K562 (cell line): ENCODE measurements at regions not wholly inside any gene's neighbourhood (a gene's known extent, or its start where the extent isn't known, plus 50 kb on each side); places are given as distances from the start of the nearest gene placed in this dataset.

ENCODE experiments used
- ATAC-seq: fragments of 200-7000 bp; cut with Tn5 transposase; 3 replicates; pipeline ENCODE4 v1.9.1; 2020; ENCODE audit warnings: moderate library complexity
- BruUV-seq: library from RNA; stranded (reverse); fragments of 400-500 nt; replicated peaks from 2 replicates; lab custom pipeline; 2021; lab: Mats Ljungman, UMichigan
- CTCF ChIA-PET: fragments of 300-600 bp; formaldehyde crosslinking; extraction: SDS; loops from one replicate; lab custom pipeline; 2021; ENCODE audit warnings: low intra/inter-chr PET ratio; lab: Yijun Ruan, JAX
- POLR2A ChIA-PET: fragments of 300-600, 350-650 bp; sonication (Branson Sonifier 250); formaldehyde crosslinking; extraction: SDS; loops from one replicate; lab custom pipeline; 2021; ENCODE audit warnings: antibody characterized with exemption, inconsistent platforms; lab: Yijun Ruan, JAX
- DNase-seq, 4 experiments: peaks; one replicate each; pipeline versions ENCODE4 v3.0.0 to v3.0.0-alpha.2; 2011 to 2018; ENCODE audit warnings: low spot score in 3 of 4, mixed read lengths in 3 of 4; ENCODE audit errors: extremely low read depth in 1 of 4
- FAIRE-seq: peaks from 2 replicates; lab custom pipeline; 2011; peaks lifted over from hg19 to GRCh38; lab: Jason Lieb, UNC
- H2AFZ ChIP-seq: 2 replicates; pipeline ENCODE4 v1.6.0; 2011; ENCODE audit warnings: low read depth, low read length, control low read depth, inconsistent platforms
- H3K27ac ChIP-seq: fragments of 200-600 bp; 3 replicates; pipeline ENCODE4 v1.8.0; 2011; ENCODE audit warnings: low read depth, mild to moderate bottlenecking, control low read depth, inconsistent platforms, low read length, moderate library complexity, mixed read lengths; ENCODE audit errors: extremely low read depth
- H3K27me3 ChIP-seq, 2 experiments: fragments of 300-600 bp in 1 of 2; 2 replicates in 1 of 2; 3 replicates in 1 of 2; pipeline versions ENCODE4 v1.6.0 to v1.8.0; 2011; ENCODE audit warnings: inconsistent platforms in 2 of 2, low read length in 2 of 2, mild to moderate bottlenecking in 1 of 2, mixed read lengths in 1 of 2, moderate library complexity in 1 of 2; ENCODE audit not compliant: control insufficient read depth in 2 of 2, insufficient read depth in 2 of 2
- H3K36me3 ChIP-seq: fragments of 300-600 bp; 3 replicates; pipeline ENCODE4 v1.8.0; 2011; ENCODE audit warnings: mild to moderate bottlenecking, low read length, inconsistent platforms; ENCODE audit not compliant: control insufficient read depth, insufficient read depth
- H3K4me1 ChIP-seq, 2 experiments: fragments of 200-600 bp in 1 of 2; replicated peaks in 1 of 2; 2 replicates in 1 of 2; 3 replicates in 1 of 2; pipeline versions ENCODE4 v1.5.1 to v1.8.0; 2011; ENCODE audit warnings: inconsistent platforms in 2 of 2, low read length in 2 of 2, mild to moderate bottlenecking in 1 of 2, mixed read lengths in 1 of 2, moderate library complexity in 1 of 2; ENCODE audit not compliant: control insufficient read depth in 2 of 2, insufficient read depth in 2 of 2
- H3K4me2 ChIP-seq: 2 replicates; pipeline ENCODE4 v1.6.1; 2011; ENCODE audit warnings: low read length, control low read depth, inconsistent platforms, mixed read lengths; ENCODE audit not compliant: insufficient read depth
- H3K4me3 ChIP-seq: fragments of 200-600 bp; sonication (generic), shearing (Covaris generic); 2 replicates; pipeline ENCODE4 v1.5.1; 2016; ENCODE audit warnings: control low read depth, inconsistent platforms
- H3K79me2 ChIP-seq: fragments of 200-600 bp; 3 replicates; pipeline ENCODE4 v1.8.0; 2011; ENCODE audit warnings: low read length, inconsistent platforms; ENCODE audit not compliant: control insufficient read depth, insufficient read depth
- H3K9ac ChIP-seq, 2 experiments: 2 replicates each; pipeline versions ENCODE4 v1.6.0 to v1.6.1; 2011; ENCODE audit warnings: low read depth in 2 of 2, low read length in 2 of 2, control low read depth in 1 of 2, inconsistent platforms in 1 of 2, mild to moderate bottlenecking in 1 of 2, mixed read lengths in 1 of 2; ENCODE audit not compliant: insufficient read depth in 1 of 2
- H3K9me1 ChIP-seq: one replicate; pipeline ENCODE4 v1.6.0; 2011; ENCODE audit warnings: inconsistent platforms, mild to moderate bottlenecking, low read length, moderate library complexity; ENCODE audit not compliant: control insufficient read depth, insufficient read depth
- H3K9me3 ChIP-seq: replicated peaks from 2 replicates; pipeline ENCODE4 v1.5.1; 2011; ENCODE audit warnings: low read depth, low read length, inconsistent platforms; ENCODE audit not compliant: control insufficient read depth, insufficient read depth
- H4K20me1 ChIP-seq: replicated peaks from 2 replicates; pipeline ENCODE4 v1.6.1; 2011; ENCODE audit warnings: low read length, inconsistent platforms, mixed read lengths; ENCODE audit not compliant: control insufficient read depth, insufficient read depth
- MXI1 ChIP-seq: IDR thresholded peaks from 2 replicates; pipeline ENCODE4 v1.6.1; 2011; ENCODE audit warnings: low read depth, mild to moderate bottlenecking, improper control_type of control experiment, low read length
- NCOA1 ChIP-seq: fragments of 450-650 bp; IDR thresholded peaks from 2 replicates; pipeline ENCODE4 v1.6.1; 2016; ENCODE audit warnings: low read depth
- SMARCC2 ChIP-seq: fragments of 450-650 bp; IDR thresholded peaks from 2 replicates; pipeline ENCODE4 v1.6.1; 2017; ENCODE audit warnings: antibody characterized with exemption, moderate library complexity, mild to moderate bottlenecking, low read depth
- TCFL5 ChIP-seq: fragments of 250-450 bp; sonication (Bioruptor Pico); conservative IDR thresholded peaks from 2 replicates; pipeline ENCODE4 v1.6.1; 2021; ENCODE audit warnings: mild to moderate bottlenecking, moderate library complexity, matching md5 sums
- ZEB2 ChIP-seq: fragments of 450-650 bp; IDR thresholded peaks from 2 replicates; pipeline ENCODE4 v1.6.1; 2016
- ZNF384 ChIP-seq: IDR thresholded peaks from 2 replicates; pipeline ENCODE4 v1.6.1; 2012; ENCODE audit warnings: low read depth, low read length, improper control_type of control experiment
- ZNF445 ChIP-seq: fragments of 250-450 bp; sonication (Bioruptor Pico); IDR thresholded peaks from 2 replicates; pipeline ENCODE4 v1.4.0; 2020; ENCODE audit warnings: low read depth, mild to moderate bottlenecking, moderate library complexity
- ZNF561 ChIP-seq: fragments of 450-650 bp; formaldehyde crosslinking; conservative IDR thresholded peaks from 2 replicates; pipeline ENCODE4 v1.4.0; 2020; ENCODE audit warnings: mild to moderate bottlenecking, moderate library complexity
- WGBS: fragments of 100-300 bp; shearing (Covaris generic); methylation state at CpG from one replicate; pipeline ENCODE4 v1.1.6; 2016; ENCODE audit warnings: low coverage, mixed read lengths; ENCODE audit not compliant: insufficient coverage; ENCODE audit errors: missing lambda C conversion rate; 5-methylcytosine and 5-hydroxymethylcytosine counted together
- in situ Hi-C: fragments of 300-500 bp; cut with MboI; formaldehyde crosslinking; loops from 4 replicates; pipeline ENCODE4 v1.15.0; 2018; ENCODE audit warnings: inconsistent platforms, mixed read lengths
- intact Hi-C: fragments of 100-400 bp; cut with micrococcal nuclease; formaldehyde crosslinking; loops from 2 replicates; pipeline ENCODE4 v1.14.2; 2022
- TF ChIP-seq, protein P1 (sequence below): sonication (generic); formaldehyde crosslinking; IDR thresholded peaks from 2 replicates; pipeline ENCODE4 v1.8.0; 2023; ENCODE audit warnings: mild to moderate bottlenecking, missing genetic modification reagents
- TF ChIP-seq, protein P2 (sequence below): sonication (generic); formaldehyde crosslinking; IDR thresholded peaks from 2 replicates; pipeline ENCODE4 v1.8.0; 2022; ENCODE audit warnings: mild to moderate bottlenecking, missing genetic modification reagents
- TF ChIP-seq, protein P3 (sequence below): fragments of 450-650 bp; IDR thresholded peaks from 2 replicates; pipeline ENCODE4 v1.7.1; 2018; ENCODE audit warnings: mild to moderate bottlenecking, low read depth; ENCODE audit not compliant: partially characterized antibody

DNA sequence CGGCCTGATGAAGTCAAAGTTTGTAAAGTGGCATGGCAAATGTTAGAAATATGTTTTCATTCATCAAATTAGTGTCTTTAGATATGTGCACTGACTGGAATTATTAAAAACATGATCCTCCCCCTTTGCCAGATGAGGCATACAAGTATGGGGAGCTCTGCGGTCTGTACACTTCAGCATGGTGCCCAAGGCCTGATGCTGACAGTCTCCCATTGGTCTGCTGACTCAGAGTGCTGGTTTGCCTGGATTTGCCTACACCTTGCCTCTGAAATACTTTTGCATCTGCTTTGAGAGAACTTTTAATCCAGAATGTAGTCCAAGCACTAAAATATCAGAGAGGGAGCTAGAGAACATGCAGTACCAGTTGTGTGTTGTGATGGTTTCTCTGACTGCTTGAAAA, 354.3 kb upstream of the ACTBL2 start:
- Histone ChIP-seq H3K79me2 (no peaks in the 10 kb centered on the region), H3K27ac (no peak overlapping the region), H3K27me3 (no peaks in the 10 kb centered on the region), H3K4me2 (no peak overlapping the region), H3K9me1 (no peaks in the 10 kb centered on the region), H4K20me1 (no peaks in the 10 kb centered on the region), H3K9ac (no peak overlapping the region), H3K9me3 (no peaks in the 10 kb centered on the region), H3K36me3 (no peaks in the 10 kb centered on the region), H3K4me1 (no peaks in the 10 kb centered on the region), H3K4me3 (no peak overlapping the region), H2AFZ (no peak overlapping the region)
- ChIA-PET CTCF (no interaction called here), POLR2A (interaction anchor here (0.5 to 0.8 kb wide), 2 partner anchors 20 to 1203 kb away, joined by 3 read pairs; no protein-coding TSS in a partner anchor)
- no peak for DNase-seq
- intact Hi-C loops (no loop called here), in situ Hi-C loops (no loop called here)
- no peak for ATAC-seq
- no peak for TF ChIP-seq NCOA1
- no peak for TF ChIP-seq ZNF445 (CRISPR knock-in tag)
- TF ChIP-seq, protein P1, sequence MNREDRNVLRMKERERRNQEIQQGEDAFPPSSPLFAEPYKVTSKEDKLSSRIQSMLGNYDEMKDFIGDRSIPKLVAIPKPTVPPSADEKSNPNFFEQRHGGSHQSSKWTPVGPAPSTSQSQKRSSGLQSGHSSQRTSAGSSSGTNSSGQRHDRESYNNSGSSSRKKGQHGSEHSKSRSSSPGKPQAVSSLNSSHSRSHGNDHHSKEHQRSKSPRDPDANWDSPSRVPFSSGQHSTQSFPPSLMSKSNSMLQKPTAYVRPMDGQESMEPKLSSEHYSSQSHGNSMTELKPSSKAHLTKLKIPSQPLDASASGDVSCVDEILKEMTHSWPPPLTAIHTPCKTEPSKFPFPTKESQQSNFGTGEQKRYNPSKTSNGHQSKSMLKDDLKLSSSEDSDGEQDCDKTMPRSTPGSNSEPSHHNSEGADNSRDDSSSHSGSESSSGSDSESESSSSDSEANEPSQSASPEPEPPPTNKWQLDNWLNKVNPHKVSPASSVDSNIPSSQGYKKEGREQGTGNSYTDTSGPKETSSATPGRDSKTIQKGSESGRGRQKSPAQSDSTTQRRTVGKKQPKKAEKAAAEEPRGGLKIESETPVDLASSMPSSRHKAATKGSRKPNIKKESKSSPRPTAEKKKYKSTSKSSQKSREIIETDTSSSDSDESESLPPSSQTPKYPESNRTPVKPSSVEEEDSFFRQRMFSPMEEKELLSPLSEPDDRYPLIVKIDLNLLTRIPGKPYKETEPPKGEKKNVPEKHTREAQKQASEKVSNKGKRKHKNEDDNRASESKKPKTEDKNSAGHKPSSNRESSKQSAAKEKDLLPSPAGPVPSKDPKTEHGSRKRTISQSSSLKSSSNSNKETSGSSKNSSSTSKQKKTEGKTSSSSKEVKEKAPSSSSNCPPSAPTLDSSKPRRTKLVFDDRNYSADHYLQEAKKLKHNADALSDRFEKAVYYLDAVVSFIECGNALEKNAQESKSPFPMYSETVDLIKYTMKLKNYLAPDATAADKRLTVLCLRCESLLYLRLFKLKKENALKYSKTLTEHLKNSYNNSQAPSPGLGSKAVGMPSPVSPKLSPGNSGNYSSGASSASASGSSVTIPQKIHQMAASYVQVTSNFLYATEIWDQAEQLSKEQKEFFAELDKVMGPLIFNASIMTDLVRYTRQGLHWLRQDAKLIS (CRISPR knock-in tag) = no peak
- no peak for TF ChIP-seq MXI1
- TF ChIP-seq, protein P2, sequence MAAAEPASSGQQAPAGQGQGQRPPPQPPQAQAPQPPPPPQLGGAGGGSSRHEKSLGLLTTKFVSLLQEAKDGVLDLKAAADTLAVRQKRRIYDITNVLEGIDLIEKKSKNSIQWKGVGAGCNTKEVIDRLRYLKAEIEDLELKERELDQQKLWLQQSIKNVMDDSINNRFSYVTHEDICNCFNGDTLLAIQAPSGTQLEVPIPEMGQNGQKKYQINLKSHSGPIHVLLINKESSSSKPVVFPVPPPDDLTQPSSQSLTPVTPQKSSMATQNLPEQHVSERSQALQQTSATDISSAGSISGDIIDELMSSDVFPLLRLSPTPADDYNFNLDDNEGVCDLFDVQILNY (CRISPR knock-in tag) = no peak
- TF ChIP-seq SMARCC2 = no peak
- TF ChIP-seq TCFL5 (CRISPR knock-in tag) = no peak
- TF ChIP-seq ZEB2 = no peak
- TF ChIP-seq, protein P3, sequence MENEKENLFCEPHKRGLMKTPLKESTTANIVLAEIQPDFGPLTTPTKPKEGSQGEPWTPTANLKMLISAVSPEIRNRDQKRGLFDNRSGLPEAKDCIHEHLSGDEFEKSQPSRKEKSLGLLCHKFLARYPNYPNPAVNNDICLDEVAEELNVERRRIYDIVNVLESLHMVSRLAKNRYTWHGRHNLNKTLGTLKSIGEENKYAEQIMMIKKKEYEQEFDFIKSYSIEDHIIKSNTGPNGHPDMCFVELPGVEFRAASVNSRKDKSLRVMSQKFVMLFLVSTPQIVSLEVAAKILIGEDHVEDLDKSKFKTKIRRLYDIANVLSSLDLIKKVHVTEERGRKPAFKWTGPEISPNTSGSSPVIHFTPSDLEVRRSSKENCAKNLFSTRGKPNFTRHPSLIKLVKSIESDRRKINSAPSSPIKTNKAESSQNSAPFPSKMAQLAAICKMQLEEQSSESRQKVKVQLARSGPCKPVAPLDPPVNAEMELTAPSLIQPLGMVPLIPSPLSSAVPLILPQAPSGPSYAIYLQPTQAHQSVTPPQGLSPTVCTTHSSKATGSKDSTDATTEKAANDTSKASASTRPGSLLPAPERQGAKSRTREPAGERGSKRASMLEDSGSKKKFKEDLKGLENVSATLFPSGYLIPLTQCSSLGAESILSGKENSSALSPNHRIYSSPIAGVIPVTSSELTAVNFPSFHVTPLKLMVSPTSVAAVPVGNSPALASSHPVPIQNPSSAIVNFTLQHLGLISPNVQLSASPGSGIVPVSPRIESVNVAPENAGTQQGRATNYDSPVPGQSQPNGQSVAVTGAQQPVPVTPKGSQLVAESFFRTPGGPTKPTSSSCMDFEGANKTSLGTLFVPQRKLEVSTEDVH = no peak
- no peak for TF ChIP-seq ZNF384
- no peak for TF ChIP-seq ZNF561 (CRISPR knock-in tag)
- no TSS peak for BruUV-seq
- no peak for FAIRE-seq
- WGBS = 4% methylated on average over 2 of the region's 2 CpGs
